CD8-positive, alpha-beta memory T cell (primary cell): ENCODE measurements at regions not wholly inside any gene's neighbourhood (a gene's known extent, or its start where the extent isn't known, plus 50 kb on each side); places are given as distances from the start of the nearest gene placed in this dataset.
"Not testable (repeated sequence)": the region's sequence is repeated elsewhere in the genome, so short reads cannot be mapped to it uniquely, and the experiment has no call there.

Source experiments
- CTCF ChIA-PET: fragments of 350-600 bp; sonication (Branson Sonifier 250); formaldehyde crosslinking; loops from one replicate; lab custom pipeline; 2021; ENCODE audit warnings: antibody characterized with exemption; lab: Charles Lee
- POLR2A ChIA-PET: fragments of 350-600 bp; sonication (Branson Sonifier 250); formaldehyde crosslinking; loops from one replicate; lab custom pipeline; 2021; ENCODE audit warnings: antibody characterized with exemption; lab: Charles Lee
- DNase-seq, 5 donors: peaks; one replicate each; pipeline versions ENCODE4 v3.0.0 to v3.0.0-alpha.2; 2020 to 2022; ENCODE audit warnings: mixed read lengths in 1 of 5
- H3K27ac ChIP-seq: one replicate; pipeline ENCODE4 v1.7.0; 2013; ENCODE audit warnings: low read depth, mild to moderate bottlenecking, low read length, moderate library complexity
- H3K27me3 ChIP-seq: 2 replicates; pipeline ENCODE4 v1.7.0; 2013; ENCODE audit warnings: low read length, mild to moderate bottlenecking; ENCODE audit not compliant: insufficient read depth, poor library complexity, severe bottlenecking
- H3K36me3 ChIP-seq: 2 replicates; pipeline ENCODE4 v1.7.0; 2013; ENCODE audit warnings: mild to moderate bottlenecking, low read length, moderate library complexity; ENCODE audit not compliant: insufficient read depth
- H3K4me1 ChIP-seq: 2 replicates; pipeline ENCODE4 v1.7.0; 2013; ENCODE audit warnings: mild to moderate bottlenecking, low read length, moderate library complexity; ENCODE audit not compliant: insufficient read depth
- H3K4me3 ChIP-seq: 2 replicates; pipeline ENCODE4 v1.7.0; 2013; ENCODE audit warnings: mild to moderate bottlenecking, low read length
- H3K9me3 ChIP-seq: 2 replicates; pipeline ENCODE4 v1.7.0; 2013; ENCODE audit warnings: mild to moderate bottlenecking, low read length
- H3K27ac Mint-ChIP-seq, 8 donors: one replicate each; pipeline ENCODE4 v1.8.0; 2020 to 2021; ENCODE audit warnings: mixed read lengths in 8 of 8, mild to moderate bottlenecking in 6 of 8, inconsistent platforms in 3 of 8, moderate library complexity in 3 of 8
- H3K27me3 Mint-ChIP-seq, 2 donors: one replicate each; pipeline ENCODE4 v1.8.0; 2020 to 2021; ENCODE audit warnings: mixed read lengths in 2 of 2, mild to moderate bottlenecking in 1 of 2, moderate library complexity in 1 of 2
- H3K36me3 Mint-ChIP-seq, 3 donors: one replicate each; pipeline ENCODE4 v1.8.0; 2020 to 2021; ENCODE audit warnings: mixed read lengths in 3 of 3, inconsistent platforms in 1 of 3, mild to moderate bottlenecking in 1 of 3
- H3K4me1 Mint-ChIP-seq, 3 donors: one replicate each; pipeline ENCODE4 v1.8.0; 2020 to 2021; ENCODE audit warnings: mixed read lengths in 3 of 3, inconsistent platforms in 1 of 3, mild to moderate bottlenecking in 1 of 3
- H3K4me3 Mint-ChIP-seq, 7 donors: one replicate each; pipeline ENCODE4 v1.8.0; 2020 to 2021; ENCODE audit warnings: mixed read lengths in 7 of 7, mild to moderate bottlenecking in 6 of 7, moderate library complexity in 4 of 7, inconsistent platforms in 2 of 7
- H3K9me3 Mint-ChIP-seq, 5 donors: one replicate each; pipeline ENCODE4 v1.8.0; 2020 to 2022; ENCODE audit warnings: mixed read lengths in 5 of 5, mild to moderate bottlenecking in 3 of 5, moderate library complexity in 2 of 5, inconsistent platforms in 1 of 5

DNA sequence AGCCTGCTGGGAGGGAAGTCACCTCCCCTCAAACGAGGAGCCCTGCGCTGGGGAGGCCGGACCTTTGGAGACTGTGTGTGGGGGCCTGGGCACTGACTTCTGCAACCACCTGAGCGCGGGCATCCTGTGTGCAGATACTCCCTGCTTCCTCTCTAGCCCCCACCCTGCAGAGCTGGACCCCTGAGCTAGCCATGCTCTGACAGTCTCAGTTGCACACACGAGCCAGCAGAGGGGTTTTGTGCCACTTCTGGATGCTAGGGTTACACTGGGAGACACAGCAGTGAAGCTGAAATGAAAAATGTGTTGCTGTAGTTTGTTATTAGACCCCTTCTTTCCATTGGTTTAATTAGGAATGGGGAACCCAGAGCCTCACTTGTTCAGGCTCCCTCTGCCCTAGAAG lies 435.5 kb downstream of the OR4F29 start:
- H3K36me3 ChIP-seq, H3K27ac ChIP-seq, H3K9me3 Mint-ChIP-seq, H3K27me3 Mint-ChIP-seq, POLR2A ChIA-PET, H3K27ac Mint-ChIP-seq, H3K4me1 ChIP-seq, H3K9me3 ChIP-seq, CTCF ChIA-PET, H3K4me1 Mint-ChIP-seq, H3K27me3 ChIP-seq, H3K4me3 Mint-ChIP-seq, H3K36me3 Mint-ChIP-seq, H3K4me3 ChIP-seq: not testable (repeated sequence)
- DNase-seq = peak in 3 of 5 donors; percentile 0 to 8 (median 0)

GRCh38 chr1:9941-10717 lies 441.3 kb downstream of the OR4F29 start:
- H3K4me3 Mint-ChIP-seq, H3K27me3 ChIP-seq, H3K36me3 ChIP-seq, H3K4me1 ChIP-seq, H3K4me3 ChIP-seq, H3K27ac Mint-ChIP-seq, POLR2A ChIA-PET, H3K9me3 ChIP-seq, H3K27me3 Mint-ChIP-seq, H3K4me1 Mint-ChIP-seq, H3K27ac ChIP-seq, H3K36me3 Mint-ChIP-seq, H3K9me3 Mint-ChIP-seq, CTCF ChIA-PET: not testable (repeated sequence)
- peak in 4 of 5 donors; percentile 1 to 53 (median 14) for DNase-seq
